SK-N-SH (cell line): ENCODE measurements at regions not wholly inside any gene's neighbourhood (a gene's known extent, or its start where the extent isn't known, plus 50 kb on each side); places are given as distances from the start of the nearest gene placed in this dataset.

Source experiments
- CTCF ChIA-PET: fragments of 300-600, 350-600 bp; formaldehyde crosslinking; extraction: SDS; loops from one replicate; lab custom pipeline; 2021; lab: Yijun Ruan, JAX
- POLR2A ChIA-PET: fragments of 350-600 bp; sonication (Branson Sonifier 250); formaldehyde crosslinking; extraction: SDS; loops from one replicate; lab custom pipeline; 2020; ENCODE audit warnings: antibody characterized with exemption, inconsistent platforms; lab: Yijun Ruan, JAX
- DNase-seq: peaks from one replicate; pipeline ENCODE4 v3.0.0; 2012
- H2AFZ ChIP-seq: fragments of 200-600 bp; sonication (generic); 2 replicates; pipeline ENCODE4 v1.8.1; 2016; ENCODE audit warnings: antibody characterized with exemption, mild to moderate bottlenecking, low read depth
- H3F3A ChIP-seq: fragments of 200-600 bp; sonication (generic); replicated peaks from 2 replicates; pipeline ENCODE3; 2016; ENCODE audit warnings: antibody characterized with exemption, mild to moderate bottlenecking; ENCODE audit not compliant: insufficient read depth
- H3K27ac ChIP-seq, 2 experiments: fragments of 200-500 bp in 1 of 2; fragments of 200-600 bp in 1 of 2; sonication (Bioruptor generic) in 1 of 2; sonication (generic), shearing (Covaris generic) in 1 of 2; 2 replicates each; pipeline versions ENCODE4 v1.5.1 to v1.6.1; 2014 to 2016; ENCODE audit warnings: low read depth in 2 of 2, inconsistent platforms in 1 of 2, low read length in 1 of 2, mild to moderate bottlenecking in 1 of 2, mixed read lengths in 1 of 2
- H3K27me3 ChIP-seq: fragments of 200-600 bp; sonication (generic), shearing (Covaris generic); 2 replicates; pipeline ENCODE4 v1.6.1; 2016; ENCODE audit warnings: mixed run types; ENCODE audit not compliant: insufficient read depth
- H3K36me3 ChIP-seq, 2 experiments: fragments of 200-500 bp in 1 of 2; fragments of 200-600 bp in 1 of 2; sonication (Bioruptor generic) in 1 of 2; sonication (generic) in 1 of 2; replicated peaks in 1 of 2; 2 replicates each; pipeline versions ENCODE3 to v1.5.1; 2014 to 2016; ENCODE audit warnings: low read length in 1 of 2, mild to moderate bottlenecking in 1 of 2; ENCODE audit not compliant: insufficient read depth in 2 of 2, control insufficient read depth in 1 of 2
- H3K4me1 ChIP-seq, 2 experiments: fragments of 200-500 bp in 1 of 2; fragments of 200-600 bp in 1 of 2; sonication (Bioruptor generic) in 1 of 2; sonication (generic), shearing (Covaris generic) in 1 of 2; 2 replicates each; pipeline versions ENCODE4 v1.5.1 to v1.6.1; 2014 to 2016; ENCODE audit warnings: low read depth in 1 of 2, low read length in 1 of 2, mixed run types in 1 of 2; ENCODE audit not compliant: insufficient read depth in 2 of 2, control insufficient read depth in 1 of 2
- H3K4me2 ChIP-seq: fragments of 200-600 bp; sonication (generic), shearing (Covaris generic); 2 replicates; pipeline ENCODE4 v1.6.1; 2017; ENCODE audit warnings: mixed run types
- H3K4me3 ChIP-seq, 2 experiments: fragments of 200-500 bp in 1 of 2; fragments of 200-600 bp in 1 of 2; sonication (Bioruptor generic) in 1 of 2; sonication (generic), shearing (Covaris generic) in 1 of 2; 2 replicates each; pipeline versions ENCODE4 v1.5.1 to v1.8.1; 2014 to 2016; ENCODE audit warnings: low read depth in 2 of 2, inconsistent platforms in 1 of 2, low read length in 1 of 2, mild to moderate bottlenecking in 1 of 2, mixed read lengths in 1 of 2, moderate library complexity in 1 of 2
- H3K79me2 ChIP-seq: fragments of 200-600 bp; sonication (generic); 2 replicates; pipeline ENCODE4 v1.8.1; 2017; ENCODE audit warnings: mild to moderate bottlenecking; ENCODE audit not compliant: insufficient read depth
- H3K9ac ChIP-seq: fragments of 200-600 bp; sonication (generic); 2 replicates; pipeline ENCODE4 v1.6.1; 2017; ENCODE audit warnings: mixed run types
- H3K9me2 ChIP-seq: fragments of 200-600 bp; sonication (generic); 2 replicates; pipeline ENCODE4 v1.6.1; 2017; ENCODE audit warnings: mixed run types
- H3K9me3 ChIP-seq: fragments of 200-600 bp; sonication (generic); 2 replicates; pipeline ENCODE4 v1.6.1; 2017; ENCODE audit warnings: mixed run types, mild to moderate bottlenecking, moderate library complexity
- H4K20me1 ChIP-seq: fragments of 200-600 bp; sonication (generic); 2 replicates; pipeline ENCODE4 v1.6.1; 2017; ENCODE audit warnings: mild to moderate bottlenecking, mixed run types; ENCODE audit not compliant: insufficient read depth
- CHD2 ChIP-seq: fragments of 150-350 bp; IDR thresholded peaks from 2 replicates; pipeline ENCODE4 v1.6.1; 2018; ENCODE audit warnings: low read length; ENCODE audit not compliant: partially characterized antibody
- EZH2phosphoT487 ChIP-seq: fragments of 200-600 bp; sonication (generic); IDR thresholded peaks from 2 replicates; pipeline ENCODE4 v1.6.1; 2017; ENCODE audit warnings: low read depth, mixed run types, mild to moderate bottlenecking, antibody characterized with exemption, moderate library complexity, borderline replicate concordance
- FOXJ3 ChIP-seq: sonication (generic); formaldehyde crosslinking; IDR thresholded peaks from 2 replicates; pipeline ENCODE4 v1.5.1; 2020; ENCODE audit warnings: mild to moderate bottlenecking, missing genetic modification reagents
- FOXM1 ChIP-seq: IDR thresholded peaks from 2 replicates; pipeline ENCODE4 v1.4.0; 2012; ENCODE audit warnings: low read depth, mild to moderate bottlenecking
- GATA2 ChIP-seq: sonication (generic); formaldehyde crosslinking; IDR thresholded peaks from 2 replicates; pipeline ENCODE4 v1.5.0; 2020; ENCODE audit warnings: mild to moderate bottlenecking, missing genetic modification reagents
- IRF3 ChIP-seq: fragments of 150-350 bp; IDR thresholded peaks from 2 replicates; pipeline ENCODE4 v1.6.1; 2016; ENCODE audit warnings: mild to moderate bottlenecking, low read depth, low read length
- MEF2A ChIP-seq: IDR thresholded peaks from 2 replicates; pipeline ENCODE4 v1.4.0; 2012; ENCODE audit warnings: low read depth, borderline replicate concordance
- RAD21 ChIP-seq: IDR thresholded peaks from 2 replicates; pipeline ENCODE4 v1.6.1; 2012; ENCODE audit warnings: mild to moderate bottlenecking, low read length
- RCOR1 ChIP-seq: fragments of 150-350 bp; IDR thresholded peaks from 2 replicates; pipeline ENCODE4 v1.6.1; 2017; ENCODE audit warnings: antibody characterized with exemption, low read length
- RFX5 ChIP-seq: IDR thresholded peaks from 2 replicates; pipeline ENCODE4 v1.6.1; 2012; ENCODE audit warnings: mild to moderate bottlenecking, improper control_type of control experiment, low read length
- TEAD4 ChIP-seq: IDR thresholded peaks from 2 replicates; pipeline ENCODE4 v1.4.0; 2012; ENCODE audit warnings: mild to moderate bottlenecking, borderline replicate concordance; ENCODE audit not compliant: insufficient read depth
- WGBS: methylation state at CpG from one replicate; pipeline ENCODE4 v1.1.6; 2017; ENCODE audit warnings: low lambda C conversion rate; 5-methylcytosine and 5-hydroxymethylcytosine counted together
- TF ChIP-seq, protein P1 (sequence below): fragments of 200-600 bp; sonication (generic); IDR thresholded peaks from 2 replicates; pipeline ENCODE4 v1.6.1; 2017; ENCODE audit warnings: antibody characterized with exemption, mild to moderate bottlenecking, moderate library complexity
- TF ChIP-seq, protein P2 (sequence below): IDR thresholded peaks from 2 replicates; pipeline ENCODE4 v1.4.0; 2012; ENCODE audit warnings: low read depth
- TF ChIP-seq, protein P3 (sequence below): fragments of 150-350 bp; IDR thresholded peaks from 2 replicates; pipeline ENCODE4 v1.6.1; 2017; ENCODE audit warnings: antibody characterized with exemption, low read length, low read depth, borderline replicate concordance
- TF ChIP-seq, protein P4 (sequence below): IDR thresholded peaks from 2 replicates; pipeline ENCODE4 v1.4.0; 2012; ENCODE audit warnings: low read depth, borderline replicate concordance

- H3K79me2 ChIP-seq: no peaks in the 10 kb centered on the region
- no peak overlapping the region for H2AFZ ChIP-seq
- CTCF ChIA-PET: interaction anchor here (1.4 to 3.1 kb wide), 3 partner anchors 15 to 204 kb away, joined by 3 to 30 read pairs (median 9); no protein-coding TSS in a partner anchor
- no peak overlapping the region for H3K27ac ChIP-seq
- H3K9me3 ChIP-seq: no peaks in the 10 kb centered on the region
- no peaks in the 10 kb centered on the region for H4K20me1 ChIP-seq
- H3K4me1 ChIP-seq: peaks cover 6 to 10% of the 10 kb centered on the region in 2 experiments; a peak in 2 of 4 replicates
- H3K9me2 ChIP-seq: no peaks in the 10 kb centered on the region
- DNase-seq: no peak
- H3K4me2 ChIP-seq: no peak overlapping the region
- H3K4me3 ChIP-seq: no peak overlapping the region
- H3K9ac ChIP-seq: no peak overlapping the region
- H3K36me3 ChIP-seq: no peaks in the 10 kb centered on the region
- WGBS: 67% methylated on average over 4 of the region's 10 CpGs
- peaks cover 21% of the 10 kb centered on the region; the same call in 1 of the 2 replicates for H3K27me3 ChIP-seq
- POLR2A ChIA-PET: interaction anchor here (0.5 kb wide), 1 partner anchor 234 kb away, joined by 4 read pairs; no protein-coding TSS in a partner anchor
- no peaks in the 10 kb centered on the region for H3F3A ChIP-seq
- TF ChIP-seq RAD21: no peak
- TF ChIP-seq FOXM1: no peak
Observed at GRCh38 chr15:77838061-77838460, 205.3 kb upstream of the LINGO1 start.

DNA sequence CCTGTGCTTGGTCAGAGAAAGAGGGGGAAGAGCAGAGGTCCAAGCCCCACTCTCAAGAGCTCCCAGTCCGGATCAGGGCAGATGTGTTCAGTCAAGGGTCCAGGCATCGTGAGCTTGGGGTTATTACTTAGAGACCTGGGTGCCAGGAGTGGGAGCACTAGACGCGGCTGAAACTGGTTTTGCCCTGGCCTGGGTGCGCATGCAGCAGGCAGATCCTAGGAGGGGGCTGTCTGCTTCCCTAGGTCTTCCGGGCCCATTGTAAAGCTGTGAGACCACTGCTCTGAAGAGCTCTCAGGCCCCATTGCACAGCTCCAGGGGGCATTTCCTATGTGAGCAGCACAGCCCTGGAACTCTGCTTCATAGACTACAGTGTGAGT, 204.9 kb upstream of the LINGO1 start:
- H2AFZ ChIP-seq: no peak overlapping the region
- H3K79me2 ChIP-seq: no peaks in the 10 kb centered on the region
- TF ChIP-seq MEF2A (no peak), RFX5 (no peak), GATA2 (CRISPR knock-in tag) (no peak), EZH2phosphoT487 (no peak), RCOR1 (no peak), TEAD4 (no peak), IRF3 (no peak), FOXJ3 (CRISPR knock-in tag) (no peak), CHD2 (no peak)
- TF ChIP-seq, protein P1, sequence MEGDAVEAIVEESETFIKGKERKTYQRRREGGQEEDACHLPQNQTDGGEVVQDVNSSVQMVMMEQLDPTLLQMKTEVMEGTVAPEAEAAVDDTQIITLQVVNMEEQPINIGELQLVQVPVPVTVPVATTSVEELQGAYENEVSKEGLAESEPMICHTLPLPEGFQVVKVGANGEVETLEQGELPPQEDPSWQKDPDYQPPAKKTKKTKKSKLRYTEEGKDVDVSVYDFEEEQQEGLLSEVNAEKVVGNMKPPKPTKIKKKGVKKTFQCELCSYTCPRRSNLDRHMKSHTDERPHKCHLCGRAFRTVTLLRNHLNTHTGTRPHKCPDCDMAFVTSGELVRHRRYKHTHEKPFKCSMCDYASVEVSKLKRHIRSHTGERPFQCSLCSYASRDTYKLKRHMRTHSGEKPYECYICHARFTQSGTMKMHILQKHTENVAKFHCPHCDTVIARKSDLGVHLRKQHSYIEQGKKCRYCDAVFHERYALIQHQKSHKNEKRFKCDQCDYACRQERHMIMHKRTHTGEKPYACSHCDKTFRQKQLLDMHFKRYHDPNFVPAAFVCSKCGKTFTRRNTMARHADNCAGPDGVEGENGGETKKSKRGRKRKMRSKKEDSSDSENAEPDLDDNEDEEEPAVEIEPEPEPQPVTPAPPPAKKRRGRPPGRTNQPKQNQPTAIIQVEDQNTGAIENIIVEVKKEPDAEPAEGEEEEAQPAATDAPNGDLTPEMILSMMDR: no peak
- TF ChIP-seq, protein P2, sequence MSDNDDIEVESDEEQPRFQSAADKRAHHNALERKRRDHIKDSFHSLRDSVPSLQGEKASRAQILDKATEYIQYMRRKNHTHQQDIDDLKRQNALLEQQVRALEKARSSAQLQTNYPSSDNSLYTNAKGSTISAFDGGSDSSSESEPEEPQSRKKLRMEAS: no peak
- TF ChIP-seq, protein P3, sequence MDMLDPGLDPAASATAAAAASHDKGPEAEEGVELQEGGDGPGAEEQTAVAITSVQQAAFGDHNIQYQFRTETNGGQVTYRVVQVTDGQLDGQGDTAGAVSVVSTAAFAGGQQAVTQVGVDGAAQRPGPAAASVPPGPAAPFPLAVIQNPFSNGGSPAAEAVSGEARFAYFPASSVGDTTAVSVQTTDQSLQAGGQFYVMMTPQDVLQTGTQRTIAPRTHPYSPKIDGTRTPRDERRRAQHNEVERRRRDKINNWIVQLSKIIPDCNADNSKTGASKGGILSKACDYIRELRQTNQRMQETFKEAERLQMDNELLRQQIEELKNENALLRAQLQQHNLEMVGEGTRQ: no peak
- TF ChIP-seq, protein P4, sequence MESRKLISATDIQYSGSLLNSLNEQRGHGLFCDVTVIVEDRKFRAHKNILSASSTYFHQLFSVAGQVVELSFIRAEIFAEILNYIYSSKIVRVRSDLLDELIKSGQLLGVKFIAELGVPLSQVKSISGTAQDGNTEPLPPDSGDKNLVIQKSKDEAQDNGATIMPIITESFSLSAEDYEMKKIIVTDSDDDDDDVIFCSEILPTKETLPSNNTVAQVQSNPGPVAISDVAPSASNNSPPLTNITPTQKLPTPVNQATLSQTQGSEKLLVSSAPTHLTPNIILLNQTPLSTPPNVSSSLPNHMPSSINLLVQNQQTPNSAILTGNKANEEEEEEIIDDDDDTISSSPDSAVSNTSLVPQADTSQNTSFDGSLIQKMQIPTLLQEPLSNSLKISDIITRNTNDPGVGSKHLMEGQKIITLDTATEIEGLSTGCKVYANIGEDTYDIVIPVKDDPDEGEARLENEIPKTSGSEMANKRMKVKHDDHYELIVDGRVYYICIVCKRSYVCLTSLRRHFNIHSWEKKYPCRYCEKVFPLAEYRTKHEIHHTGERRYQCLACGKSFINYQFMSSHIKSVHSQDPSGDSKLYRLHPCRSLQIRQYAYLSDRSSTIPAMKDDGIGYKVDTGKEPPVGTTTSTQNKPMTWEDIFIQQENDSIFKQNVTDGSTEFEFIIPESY: no peak
- H3K9me2 ChIP-seq: no peaks in the 10 kb centered on the region
- no peak overlapping the region for H3K27ac ChIP-seq
- POLR2A ChIA-PET: interaction anchor here (0.5 kb wide), 1 partner anchor 233 kb away, joined by 4 read pairs; no protein-coding TSS in a partner anchor
- H3K27me3 ChIP-seq: peaks cover 21% of the 10 kb centered on the region; the same call in 1 of the 2 replicates
- H3K9me3 ChIP-seq: no peaks in the 10 kb centered on the region
- no peak for DNase-seq
- CTCF ChIA-PET: interaction anchor here (1.4 to 3.1 kb wide), 3 partner anchors 15 to 204 kb away, joined by 3 to 30 read pairs (median 9); no protein-coding TSS in a partner anchor
- 78% methylated on average over 4 of the region's 6 CpGs for whole genome bisulfite sequencing
- no peaks in the 10 kb centered on the region for H3K36me3 ChIP-seq
- no peak overlapping the region for H3K4me3 ChIP-seq
- H4K20me1 ChIP-seq: no peaks in the 10 kb centered on the region
- H3K4me2 ChIP-seq: no peak overlapping the region
- no peaks in the 10 kb centered on the region for H3F3A ChIP-seq
- H3K9ac ChIP-seq: no peak overlapping the region
- H3K4me1 ChIP-seq: peaks cover 6 to 10% of the 10 kb centered on the region in 2 experiments; a peak in 2 of 4 replicates
